Keratinocyte (primary cell): ENCODE measurements at regions not wholly inside any gene's neighbourhood (a gene's known extent, or its start where the extent isn't known, plus 50 kb on each side); places are given as distances from the start of the nearest gene placed in this dataset.

Experiments used
- DNase-seq: peaks from one replicate; pipeline ENCODE4 v3.0.0-alpha.2; 2011; ENCODE audit warnings: low read depth, missing footprints, low spot score
- FAIRE-seq: peaks from 2 replicates; lab custom pipeline; 2011; peaks lifted over from hg19 to GRCh38; lab: Jason Lieb, UNC
- H2AFZ ChIP-seq: 2 replicates; pipeline ENCODE4 v1.6.0; 2012; ENCODE audit warnings: low read length, control low read depth, inconsistent platforms; ENCODE audit not compliant: control insufficient read depth
- H3K27ac ChIP-seq: 2 replicates; pipeline ENCODE4 v1.5.1; 2011; ENCODE audit warnings: low read length; ENCODE audit not compliant: control insufficient read depth, insufficient read depth
- H3K27me3 ChIP-seq: 3 replicates; pipeline ENCODE4 v1.6.0; 2011; ENCODE audit warnings: low read length; ENCODE audit not compliant: control insufficient read depth, insufficient read depth; ENCODE audit errors: extremely low read depth
- H3K36me3 ChIP-seq, 2 experiments: 2 replicates in 1 of 2; 3 replicates in 1 of 2; pipeline ENCODE4 v1.5.1; 2011; ENCODE audit warnings: low read length in 2 of 2, mild to moderate bottlenecking in 1 of 2; ENCODE audit not compliant: control insufficient read depth in 2 of 2, insufficient read depth in 2 of 2; ENCODE audit errors: extremely low read depth in 1 of 2
- H3K4me1 ChIP-seq: 3 replicates; pipeline ENCODE4 v1.5.1; 2011; ENCODE audit warnings: low read length; ENCODE audit not compliant: control insufficient read depth, insufficient read depth; ENCODE audit errors: extremely low read depth
- H3K4me2 ChIP-seq: 3 replicates; pipeline ENCODE4 v1.6.0; 2011; ENCODE audit warnings: low read depth, low read length; ENCODE audit not compliant: control insufficient read depth, insufficient read depth; ENCODE audit errors: extremely low read depth
- H3K4me3 ChIP-seq, 3 experiments: fragments of 200-600 bp in 1 of 3; sonication (generic) in 1 of 3; 2 replicates in 2 of 3; 3 replicates in 1 of 3; pipeline ENCODE4 v1.5.1; 2011 to 2016; ENCODE audit warnings: low read length in 3 of 3, mild to moderate bottlenecking in 3 of 3, control low read depth in 2 of 3, inconsistent platforms in 1 of 3, low read depth in 1 of 3, mixed read lengths in 1 of 3, mixed run types in 1 of 3, moderate library complexity in 1 of 3; ENCODE audit not compliant: control insufficient read depth in 2 of 3, insufficient read depth in 2 of 3; ENCODE audit errors: extremely low read depth in 1 of 3
- H3K79me2 ChIP-seq: 2 replicates; pipeline ENCODE4 v1.6.0; 2012; ENCODE audit warnings: low read length; ENCODE audit not compliant: control insufficient read depth, insufficient read depth
- H3K9ac ChIP-seq: 3 replicates; pipeline ENCODE4 v1.6.0; 2011; ENCODE audit warnings: low read length; ENCODE audit not compliant: control insufficient read depth, insufficient read depth; ENCODE audit errors: extremely low read depth
- H3K9me1 ChIP-seq: 3 replicates; pipeline ENCODE4 v1.6.0; 2011; ENCODE audit warnings: low read length; ENCODE audit not compliant: control insufficient read depth, insufficient read depth; ENCODE audit errors: extremely low read depth
- H3K9me3 ChIP-seq: 2 replicates; pipeline ENCODE4 v1.5.1; 2012; ENCODE audit warnings: low read depth, low read length; ENCODE audit not compliant: control insufficient read depth
- H4K20me1 ChIP-seq: 3 replicates; pipeline ENCODE4 v1.6.0; 2011; ENCODE audit warnings: low read length; ENCODE audit not compliant: control insufficient read depth, insufficient read depth; ENCODE audit errors: extremely low read depth
- CTCF ChIP-seq, 3 experiments: IDR thresholded peaks in 1 of 3; conservative IDR thresholded peaks in 1 of 3; optimal IDR thresholded peaks in 1 of 3; 2 replicates in 2 of 3; 3 replicates in 1 of 3; pipeline versions ENCODE3 to v1.5.1; 2011; ENCODE audit warnings: low read length in 3 of 3, mild to moderate bottlenecking in 3 of 3, moderate library complexity in 2 of 3, control low read depth in 1 of 3, inconsistent platforms in 1 of 3; ENCODE audit not compliant: insufficient read depth in 2 of 3; ENCODE audit errors: extremely low read depth in 1 of 3
- EZH2 ChIP-seq: IDR thresholded peaks from one replicate; pipeline ENCODE4 v1.6.1; 2012; ENCODE audit warnings: inconsistent platforms, mild to moderate bottlenecking, low read length, moderate library complexity
- dilution Hi-C: fragments of 300-500 bp; cut with MboI; formaldehyde crosslinking; loops from one replicate; pipeline ENCODE4 v1.7.0; 2020; ENCODE audit warnings: low sequenced_read_pairs; ENCODE audit not compliant: extremely low pct_ligation_motif_present

- Histone ChIP-seq H3K4me2 (no peak overlapping the region), H3K9me3 (no peaks in the 10 kb centered on the region), H2AFZ (no peak overlapping the region), H4K20me1 (no peaks in the 10 kb centered on the region), H3K36me3 (no peaks in the 10 kb centered on the region), H3K27me3 (no peaks in the 10 kb centered on the region), H3K79me2 (no peaks in the 10 kb centered on the region), H3K9ac (no peak overlapping the region), H3K27ac (no peak overlapping the region), H3K4me3 (no peak overlapping the region), H3K4me1 (no peaks in the 10 kb centered on the region), H3K9me1 (no peaks in the 10 kb centered on the region)
- DNase-seq = no peak
- dilution Hi-C loops = no loop called here
- no peak for TF ChIP-seq CTCF (optimal IDR thresholded peaks at IDR 0.05 in 1 of 3, IDR thresholded peaks at IDR 0.05 in 1 of 3, conservative IDR thresholded peaks at IDR 0.05 in 1 of 3; ENCODE audit: extremely low read depth in 1 of 3, insufficient read depth in 2 of 3, low read length in 3 of 3)
- TF ChIP-seq EZH2 = no peak
- FAIRE-seq = no peak
Observed at GRCh38 chr6:19324376-19324775, 512.8 kb upstream of the ID4 start.

GRCh38 chr6:19325335-19325789 is 511.8 kb upstream of the ID4 start:
- Histone ChIP-seq H3K36me3 (no peaks in the 10 kb centered on the region), H2AFZ (no peak overlapping the region), H3K9ac (no peak overlapping the region), H3K27ac (no peak overlapping the region), H3K4me3 (no peak overlapping the region), H3K9me1 (no peaks in the 10 kb centered on the region), H3K9me3 (no peaks in the 10 kb centered on the region), H3K27me3 (no peaks in the 10 kb centered on the region), H3K4me1 (no peaks in the 10 kb centered on the region), H4K20me1 (no peaks in the 10 kb centered on the region), H3K79me2 (no peaks in the 10 kb centered on the region), H3K4me2 (no peak overlapping the region)
- TF ChIP-seq EZH2 = no peak
- no peak for TF ChIP-seq CTCF (optimal IDR thresholded peaks at IDR 0.05 in 1 of 3, IDR thresholded peaks at IDR 0.05 in 1 of 3, conservative IDR thresholded peaks at IDR 0.05 in 1 of 3; ENCODE audit: extremely low read depth in 1 of 3, insufficient read depth in 2 of 3, low read length in 3 of 3)
- dilution Hi-C loops = no loop called here
- FAIRE-seq (no peak), DNase-seq (no peak)
